HepG2 (cell line): ENCODE measurements at regions not wholly inside any gene's neighbourhood (a gene's known extent, or its start where the extent isn't known, plus 50 kb on each side); places are given as distances from the start of the nearest gene placed in this dataset.

Experiments used
- ATAC-seq: fragments of 200-7000 bp; cut with Tn5 transposase; 3 replicates; pipeline ENCODE4 v1.9.1; 2020; ENCODE audit warnings: mild to moderate bottlenecking, moderate library complexity
- BruUV-seq: library from RNA; stranded (reverse); fragments of 400-500 nt; replicated peaks from 2 replicates; lab custom pipeline; 2021; lab: Mats Ljungman, UMichigan
- CTCF ChIA-PET: fragments of 300-600 bp; formaldehyde crosslinking; extraction: SDS; loops from one replicate; lab custom pipeline; 2021; ENCODE audit warnings: low total read pairs, inconsistent platforms, low intra/inter-chr PET ratio; lab: Yijun Ruan, JAX
- POLR2A ChIA-PET: fragments of 350-600 bp; sonication (Branson Sonifier 250); formaldehyde crosslinking; loops from one replicate; lab custom pipeline; 2020; ENCODE audit warnings: antibody characterized with exemption, inconsistent platforms; lab: Yijun Ruan, JAX
- DNase-seq: peaks from one replicate; pipeline ENCODE4 v3.0.0-alpha.2; 2015; ENCODE audit warnings: low spot score
- FAIRE-seq: peaks from 3 replicates; lab custom pipeline; 2011; peaks lifted over from hg19 to GRCh38; lab: Jason Lieb, UNC
- H2AFZ ChIP-seq: one replicate; pipeline ENCODE4 v1.6.1; 2011; ENCODE audit warnings: low read length, inconsistent platforms
- H3K27ac ChIP-seq: fragments of 300-600 bp; 3 replicates; pipeline ENCODE4 v1.8.0; 2011; ENCODE audit warnings: mixed run types, mild to moderate bottlenecking, mixed read lengths, low read length, inconsistent platforms; ENCODE audit not compliant: insufficient read depth; ENCODE audit errors: extremely low read length
- H3K27me3 ChIP-seq, 2 experiments: fragments of 200-600 bp in 1 of 2; 2 replicates in 1 of 2; 3 replicates in 1 of 2; pipeline versions ENCODE4 v1.6.0 to v1.8.0; 2011; ENCODE audit warnings: low read length in 2 of 2, mild to moderate bottlenecking in 2 of 2, moderate library complexity in 2 of 2, inconsistent platforms in 1 of 2; ENCODE audit not compliant: insufficient read depth in 2 of 2, control insufficient read depth in 1 of 2
- H3K36me3 ChIP-seq, 2 experiments: fragments of 200-600 bp in 1 of 2; replicated peaks in 1 of 2; 2 replicates in 1 of 2; 3 replicates in 1 of 2; pipeline versions ENCODE4 v1.5.1 to v1.8.0; 2011; ENCODE audit warnings: low read length in 2 of 2, inconsistent platforms in 1 of 2; ENCODE audit not compliant: insufficient read depth in 2 of 2, control insufficient read depth in 1 of 2
- H3K4me1 ChIP-seq: 2 replicates; pipeline ENCODE4 v1.5.1; 2012; ENCODE audit warnings: low read length, inconsistent platforms; ENCODE audit not compliant: insufficient read depth
- H3K4me2 ChIP-seq: 2 replicates; pipeline ENCODE4 v1.6.0; 2011; ENCODE audit warnings: low read depth, low read length, inconsistent platforms
- H3K4me3 ChIP-seq, 3 experiments: fragments of 200-600 bp in 1 of 3; sonication (generic), shearing (Covaris generic) in 1 of 3; replicated peaks in 1 of 3; 2 replicates each; pipeline ENCODE4 v1.5.1; 2011 to 2016; ENCODE audit warnings: low read length in 3 of 3, inconsistent platforms in 2 of 3, low read depth in 2 of 3, mild to moderate bottlenecking in 2 of 3, control low read depth in 1 of 3, mixed read lengths in 1 of 3; ENCODE audit not compliant: insufficient read depth in 1 of 3
- H3K79me2 ChIP-seq: one replicate; pipeline ENCODE4 v1.6.1; 2011; ENCODE audit warnings: low read length, inconsistent platforms; ENCODE audit not compliant: insufficient read depth
- H3K9ac ChIP-seq: 2 replicates; pipeline ENCODE4 v1.6.0; 2011; ENCODE audit warnings: mild to moderate bottlenecking, low read depth, low read length, inconsistent platforms; ENCODE audit not compliant: insufficient read depth
- H3K9me3 ChIP-seq: 2 replicates; pipeline ENCODE4 v1.5.1; 2012; ENCODE audit warnings: mild to moderate bottlenecking, low read length
- H4K20me1 ChIP-seq: 2 replicates; pipeline ENCODE4 v1.6.0; 2011; ENCODE audit warnings: inconsistent platforms, mild to moderate bottlenecking, low read length, moderate library complexity; ENCODE audit not compliant: insufficient read depth
- HNRNPUL1 ChIP-seq: fragments of 200-400 bp; formaldehyde crosslinking; IDR thresholded peaks from 2 replicates; pipeline ENCODE4 v1.6.1; 2017; ENCODE audit warnings: low read depth, mild to moderate bottlenecking, low read length, moderate library complexity
- ONECUT2 ChIP-seq: sonication (generic); formaldehyde crosslinking; IDR thresholded peaks from 2 replicates; pipeline ENCODE4 v1.4.0; 2020; ENCODE audit warnings: missing genetic modification reagents
- POLR2A ChIP-seq, 2 experiments: IDR thresholded peaks; 2 replicates each; pipeline ENCODE4 v1.6.1; 2011; ENCODE audit warnings: low read depth in 2 of 2, low read length in 2 of 2, mild to moderate bottlenecking in 1 of 2, moderate library complexity in 1 of 2; ENCODE audit not compliant: insufficient read depth in 1 of 2
- THYN1 ChIP-seq: sonication (generic); formaldehyde crosslinking; IDR thresholded peaks from 2 replicates; pipeline ENCODE4 v1.8.1; 2023; ENCODE audit warnings: low read depth, mild to moderate bottlenecking, moderate library complexity, missing genetic modification reagents, borderline replicate concordance
- WGBS: methylation state at CpG from one replicate; pipeline ENCODE4 v1.1.6; 2017; ENCODE audit warnings: low lambda C conversion rate; 5-methylcytosine and 5-hydroxymethylcytosine counted together
- in situ Hi-C: cut with HindIII; loops from 2 replicates; pipeline ENCODE4 v1.10.0; 2017; ENCODE audit warnings: low pct_unique_long_range_greater_than_20kb; ENCODE audit not compliant: extremely low pct_ligation_motif_present
- intact Hi-C: fragments of 100-400 bp; cut with micrococcal nuclease; formaldehyde crosslinking; loops from one replicate; pipeline ENCODE4 v1.10.0; 2022; ENCODE audit not compliant: unreplicated experiment
- TF ChIP-seq, protein P1 (sequence below): sonication (generic); formaldehyde crosslinking; IDR thresholded peaks from 2 replicates; pipeline ENCODE4 v1.4.0; 2020; ENCODE audit warnings: mild to moderate bottlenecking, missing genetic modification reagents
- TF ChIP-seq, protein P2 (sequence below): sonication (generic); formaldehyde crosslinking; IDR thresholded peaks from 2 replicates; pipeline ENCODE4 v1.8.0; 2022; ENCODE audit warnings: missing genetic modification reagents, mild to moderate bottlenecking, borderline replicate concordance
- TF ChIP-seq, protein P3 (sequence below): sonication (generic); formaldehyde crosslinking; conservative IDR thresholded peaks from 2 replicates; pipeline ENCODE4 v1.4.0; 2020; ENCODE audit warnings: missing genetic modification reagents
- TF ChIP-seq, protein P4 (sequence below): IDR thresholded peaks from 2 replicates; pipeline ENCODE4 v1.6.1; 2012; ENCODE audit warnings: inconsistent platforms

DNA sequence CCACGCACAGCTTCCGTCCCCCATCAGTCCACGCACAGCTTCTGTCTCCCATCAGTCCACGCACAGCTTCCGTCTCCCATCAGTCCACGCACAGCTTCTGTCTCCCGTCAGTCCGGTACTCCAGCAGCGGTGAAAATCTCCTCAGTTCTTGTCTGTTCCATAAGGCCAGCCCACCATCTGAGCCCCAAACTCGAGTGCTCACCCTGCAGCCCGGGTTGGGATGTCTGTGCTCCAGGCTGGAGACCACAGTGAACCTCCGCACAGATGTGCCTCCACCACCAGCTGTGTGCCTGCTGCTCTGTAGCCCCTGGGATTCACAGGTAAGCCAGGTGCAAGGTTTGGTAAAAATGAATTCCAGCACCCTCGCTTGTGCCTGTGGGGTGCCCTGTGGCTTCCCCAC is 258.6 kb downstream of the NPHP4 start:
- Histone ChIP-seq H3K27ac (no peak overlapping the region), H3K79me2 (no peaks in the 10 kb centered on the region), H2AFZ (no peak overlapping the region), H3K9ac (no peak overlapping the region), H3K4me2 (no peak overlapping the region), H3K36me3 (no peaks in the 10 kb centered on the region), H3K4me1 (no peaks in the 10 kb centered on the region), H3K27me3 (peaks cover 2 to 37% of the 10 kb centered on the region in 2 experiments; a peak in 3 of 5 replicates), H3K9me3 (no peaks in the 10 kb centered on the region), H3K4me3 (no peak overlapping the region), H4K20me1 (no peaks in the 10 kb centered on the region)
- FAIRE-seq (no peak), DNase-seq (no peak), ATAC-seq (no peak)
- CTCF ChIA-PET = no interaction called here
- POLR2A ChIA-PET = no interaction called here
- no TSS peak for BruUV-seq
- WGBS = 43% methylated on average over 11 of the region's 13 CpGs
- TF ChIP-seq, protein P1, sequence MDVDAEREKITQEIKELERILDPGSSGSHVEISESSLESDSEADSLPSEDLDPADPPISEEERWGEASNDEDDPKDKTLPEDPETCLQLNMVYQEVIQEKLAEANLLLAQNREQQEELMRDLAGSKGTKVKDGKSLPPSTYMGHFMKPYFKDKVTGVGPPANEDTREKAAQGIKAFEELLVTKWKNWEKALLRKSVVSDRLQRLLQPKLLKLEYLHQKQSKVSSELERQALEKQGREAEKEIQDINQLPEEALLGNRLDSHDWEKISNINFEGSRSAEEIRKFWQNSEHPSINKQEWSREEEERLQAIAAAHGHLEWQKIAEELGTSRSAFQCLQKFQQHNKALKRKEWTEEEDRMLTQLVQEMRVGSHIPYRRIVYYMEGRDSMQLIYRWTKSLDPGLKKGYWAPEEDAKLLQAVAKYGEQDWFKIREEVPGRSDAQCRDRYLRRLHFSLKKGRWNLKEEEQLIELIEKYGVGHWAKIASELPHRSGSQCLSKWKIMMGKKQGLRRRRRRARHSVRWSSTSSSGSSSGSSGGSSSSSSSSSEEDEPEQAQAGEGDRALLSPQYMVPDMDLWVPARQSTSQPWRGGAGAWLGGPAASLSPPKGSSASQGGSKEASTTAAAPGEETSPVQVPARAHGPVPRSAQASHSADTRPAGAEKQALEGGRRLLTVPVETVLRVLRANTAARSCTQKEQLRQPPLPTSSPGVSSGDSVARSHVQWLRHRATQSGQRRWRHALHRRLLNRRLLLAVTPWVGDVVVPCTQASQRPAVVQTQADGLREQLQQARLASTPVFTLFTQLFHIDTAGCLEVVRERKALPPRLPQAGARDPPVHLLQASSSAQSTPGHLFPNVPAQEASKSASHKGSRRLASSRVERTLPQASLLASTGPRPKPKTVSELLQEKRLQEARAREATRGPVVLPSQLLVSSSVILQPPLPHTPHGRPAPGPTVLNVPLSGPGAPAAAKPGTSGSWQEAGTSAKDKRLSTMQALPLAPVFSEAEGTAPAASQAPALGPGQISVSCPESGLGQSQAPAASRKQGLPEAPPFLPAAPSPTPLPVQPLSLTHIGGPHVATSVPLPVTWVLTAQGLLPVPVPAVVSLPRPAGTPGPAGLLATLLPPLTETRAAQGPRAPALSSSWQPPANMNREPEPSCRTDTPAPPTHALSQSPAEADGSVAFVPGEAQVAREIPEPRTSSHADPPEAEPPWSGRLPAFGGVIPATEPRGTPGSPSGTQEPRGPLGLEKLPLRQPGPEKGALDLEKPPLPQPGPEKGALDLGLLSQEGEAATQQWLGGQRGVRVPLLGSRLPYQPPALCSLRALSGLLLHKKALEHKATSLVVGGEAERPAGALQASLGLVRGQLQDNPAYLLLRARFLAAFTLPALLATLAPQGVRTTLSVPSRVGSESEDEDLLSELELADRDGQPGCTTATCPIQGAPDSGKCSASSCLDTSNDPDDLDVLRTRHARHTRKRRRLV (CRISPR knock-in tag) = no peak
- TF ChIP-seq, protein P2, sequence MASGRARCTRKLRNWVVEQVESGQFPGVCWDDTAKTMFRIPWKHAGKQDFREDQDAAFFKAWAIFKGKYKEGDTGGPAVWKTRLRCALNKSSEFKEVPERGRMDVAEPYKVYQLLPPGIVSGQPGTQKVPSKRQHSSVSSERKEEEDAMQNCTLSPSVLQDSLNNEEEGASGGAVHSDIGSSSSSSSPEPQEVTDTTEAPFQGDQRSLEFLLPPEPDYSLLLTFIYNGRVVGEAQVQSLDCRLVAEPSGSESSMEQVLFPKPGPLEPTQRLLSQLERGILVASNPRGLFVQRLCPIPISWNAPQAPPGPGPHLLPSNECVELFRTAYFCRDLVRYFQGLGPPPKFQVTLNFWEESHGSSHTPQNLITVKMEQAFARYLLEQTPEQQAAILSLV (CRISPR knock-in tag) = no peak
- TF ChIP-seq ONECUT2 (CRISPR knock-in tag) = no peak
- TF ChIP-seq HNRNPUL1 = no peak
- no peak for TF ChIP-seq THYN1 (CRISPR knock-in tag)
- TF ChIP-seq, protein P3, sequence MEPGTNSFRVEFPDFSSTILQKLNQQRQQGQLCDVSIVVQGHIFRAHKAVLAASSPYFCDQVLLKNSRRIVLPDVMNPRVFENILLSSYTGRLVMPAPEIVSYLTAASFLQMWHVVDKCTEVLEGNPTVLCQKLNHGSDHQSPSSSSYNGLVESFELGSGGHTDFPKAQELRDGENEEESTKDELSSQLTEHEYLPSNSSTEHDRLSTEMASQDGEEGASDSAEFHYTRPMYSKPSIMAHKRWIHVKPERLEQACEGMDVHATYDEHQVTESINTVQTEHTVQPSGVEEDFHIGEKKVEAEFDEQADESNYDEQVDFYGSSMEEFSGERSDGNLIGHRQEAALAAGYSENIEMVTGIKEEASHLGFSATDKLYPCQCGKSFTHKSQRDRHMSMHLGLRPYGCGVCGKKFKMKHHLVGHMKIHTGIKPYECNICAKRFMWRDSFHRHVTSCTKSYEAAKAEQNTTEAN = no peak
- TF ChIP-seq, protein P4, sequence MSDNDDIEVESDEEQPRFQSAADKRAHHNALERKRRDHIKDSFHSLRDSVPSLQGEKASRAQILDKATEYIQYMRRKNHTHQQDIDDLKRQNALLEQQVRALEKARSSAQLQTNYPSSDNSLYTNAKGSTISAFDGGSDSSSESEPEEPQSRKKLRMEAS = no peak
- TF ChIP-seq POLR2A (IDR thresholded peaks at IDR 0.05; ENCODE audit: insufficient read depth in 1 of 2, low read depth in 2 of 2, low read length in 2 of 2) = no peak
- in situ Hi-C loops (no loop called here), intact Hi-C loops (no loop called here)
